HG02870 (cell line): ENCODE measurements at regions not wholly inside any gene's neighbourhood (a gene's known extent, or its start where the extent isn't known, plus 50 kb on each side); places are given as distances from the start of the nearest gene placed in this dataset.

Experiments used
- ATAC-seq: cut with Tn5 transposase; IDR thresholded peaks from one replicate; pipeline ENCODE4 v1.9.1; 2021; ENCODE audit warnings: mild to moderate bottlenecking, moderate library complexity; ENCODE audit not compliant: unreplicated experiment

- ATAC-seq: no peak
Observed at GRCh38 chr14:96979611-96980074, 182.5 kb downstream of the VRK1 start.

- ATAC-seq: no peak
Observed at GRCh38 chr14:96980835-96981234, 183.7 kb downstream of the VRK1 start.

- ATAC-seq: no peak
Observed at GRCh38 chr14:96986256-96987085, 189.3 kb downstream of the VRK1 start.

GRCh38 chr14:96987086-96987474 is 189.9 kb downstream of the VRK1 start:
- peak; percentile 73 for ATAC-seq

GRCh38 chr14:96987771-96988170 is 190.6 kb downstream of the VRK1 start:
- ATAC-seq: no peak

- no peak for ATAC-seq
Observed at GRCh38 chr14:96989306-96989705, 192.1 kb downstream of the VRK1 start.

- ATAC-seq: no peak
Observed at GRCh38 chr14:96991226-96991625, 194.0 kb downstream of the VRK1 start.

- no peak for ATAC-seq
Observed at GRCh38 chr14:96994999-96995398, 197.8 kb downstream of the VRK1 start.

GRCh38 chr14:96997269-96997668 is 200.1 kb downstream of the VRK1 start:
- ATAC-seq: no peak

- no peak for ATAC-seq
Observed at GRCh38 chr14:96997996-96998395, 200.8 kb downstream of the VRK1 start.

GRCh38 chr14:96999654-97000155 is 202.5 kb downstream of the VRK1 start:
- ATAC-seq: no peak

- ATAC-seq: no peak
Observed at GRCh38 chr14:97002454-97002853, 205.3 kb downstream of the VRK1 start.

GRCh38 chr14:97005934-97006333 is 208.8 kb downstream of the VRK1 start:
- no peak for ATAC-seq

- no peak for ATAC-seq
Observed at GRCh38 chr14:97010491-97011160, 213.4 kb downstream of the VRK1 start.

GRCh38 chr14:97013878-97014277 is 216.7 kb downstream of the VRK1 start:
- ATAC-seq: no peak

GRCh38 chr14:97021001-97021400 is 223.8 kb downstream of the VRK1 start:
- no peak for ATAC-seq

- no peak for ATAC-seq
Observed at GRCh38 chr14:97021571-97022168, 224.5 kb downstream of the VRK1 start.

- ATAC-seq: no peak
Observed at GRCh38 chr14:97022741-97023140, 225.6 kb downstream of the VRK1 start.

GRCh38 chr14:97023871-97024270 is 226.7 kb downstream of the VRK1 start:
- no peak for ATAC-seq

- ATAC-seq: no peak
Observed at GRCh38 chr14:97024300-97024699, 227.1 kb downstream of the VRK1 start.

GRCh38 chr14:97025722-97026121 is 228.5 kb downstream of the VRK1 start:
- ATAC-seq: no peak
